ENCODE measurements at regions not wholly inside any gene's neighbourhood (a gene's known extent, or its start where the extent isn't known, plus 50 kb on each side); places are given as distances from the start of the nearest gene placed in this dataset.

GRCh38 chr4:53801373-53801772 lies 210.1 kb upstream of the LNX1 start:
- POLR2A ChIA-PET = no interaction called here
- intact Hi-C loops (cut with micrococcal nuclease; ENCODE audit: unreplicated experiment) (loop anchor here (10.0 kb wide), 1 partner anchor 63 kb away; no protein-coding TSS in a partner anchor), in situ Hi-C loops (cut with HindIII; ENCODE audit: low pct_unique_long_range_greater_than_20kb, low sequenced_read_pairs) (no loop called here)
- CTCF ChIA-PET = no interaction called here
- no peaks in the 10 kb centered on the region for H3K9me3 ChIP-seq (ENCODE audit: control insufficient read depth, insufficient read depth, low read depth, low read length)
- ATAC-seq = no peak
- BruUV-seq (replicated peaks) = no TSS peak
- H3K4me3 ChIP-seq (ENCODE audit: low read depth in 2 of 2, low read length in 2 of 2) = no peak overlapping the region
- no peak for TF ChIP-seq POLR2AphosphoS5 (IDR thresholded peaks at IDR 0.05; ENCODE audit: low read depth, low read length)
- TF ChIP-seq, protein P1, sequence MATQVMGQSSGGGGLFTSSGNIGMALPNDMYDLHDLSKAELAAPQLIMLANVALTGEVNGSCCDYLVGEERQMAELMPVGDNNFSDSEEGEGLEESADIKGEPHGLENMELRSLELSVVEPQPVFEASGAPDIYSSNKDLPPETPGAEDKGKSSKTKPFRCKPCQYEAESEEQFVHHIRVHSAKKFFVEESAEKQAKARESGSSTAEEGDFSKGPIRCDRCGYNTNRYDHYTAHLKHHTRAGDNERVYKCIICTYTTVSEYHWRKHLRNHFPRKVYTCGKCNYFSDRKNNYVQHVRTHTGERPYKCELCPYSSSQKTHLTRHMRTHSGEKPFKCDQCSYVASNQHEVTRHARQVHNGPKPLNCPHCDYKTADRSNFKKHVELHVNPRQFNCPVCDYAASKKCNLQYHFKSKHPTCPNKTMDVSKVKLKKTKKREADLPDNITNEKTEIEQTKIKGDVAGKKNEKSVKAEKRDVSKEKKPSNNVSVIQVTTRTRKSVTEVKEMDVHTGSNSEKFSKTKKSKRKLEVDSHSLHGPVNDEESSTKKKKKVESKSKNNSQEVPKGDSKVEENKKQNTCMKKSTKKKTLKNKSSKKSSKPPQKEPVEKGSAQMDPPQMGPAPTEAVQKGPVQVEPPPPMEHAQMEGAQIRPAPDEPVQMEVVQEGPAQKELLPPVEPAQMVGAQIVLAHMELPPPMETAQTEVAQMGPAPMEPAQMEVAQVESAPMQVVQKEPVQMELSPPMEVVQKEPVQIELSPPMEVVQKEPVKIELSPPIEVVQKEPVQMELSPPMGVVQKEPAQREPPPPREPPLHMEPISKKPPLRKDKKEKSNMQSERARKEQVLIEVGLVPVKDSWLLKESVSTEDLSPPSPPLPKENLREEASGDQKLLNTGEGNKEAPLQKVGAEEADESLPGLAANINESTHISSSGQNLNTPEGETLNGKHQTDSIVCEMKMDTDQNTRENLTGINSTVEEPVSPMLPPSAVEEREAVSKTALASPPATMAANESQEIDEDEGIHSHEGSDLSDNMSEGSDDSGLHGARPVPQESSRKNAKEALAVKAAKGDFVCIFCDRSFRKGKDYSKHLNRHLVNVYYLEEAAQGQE (IDR thresholded peaks at IDR 0.05; ENCODE audit: insufficient read depth in 1 of 2, low read depth in 2 of 2, low read length in 1 of 2) = no peak
- no peak for TF ChIP-seq TCF7L2 (IDR thresholded peaks at IDR 0.05; ENCODE audit: low read depth, low read length)
- no peak for TF ChIP-seq CTCF (IDR thresholded peaks at IDR 0.05)
- TF ChIP-seq SIN3A (IDR thresholded peaks at IDR 0.05; ENCODE audit: borderline replicate concordance, insufficient read depth, low read depth, low read length) = no peak
- no peaks in the 10 kb centered on the region for H3K36me3 ChIP-seq (ENCODE audit: control insufficient read depth, insufficient read depth, low read length)
- H3K27ac ChIP-seq (ENCODE audit: low read length) = no peak overlapping the region
- DNase-seq (ENCODE audit: low read depth, low spot score) = no peak
- H3K4me1 ChIP-seq (ENCODE audit: control insufficient read depth, insufficient read depth, low read length) = no peaks in the 10 kb centered on the region
- no peaks in the 10 kb centered on the region for H3K27me3 ChIP-seq (ENCODE audit: control insufficient read depth, insufficient read depth, low read length)

DNA sequence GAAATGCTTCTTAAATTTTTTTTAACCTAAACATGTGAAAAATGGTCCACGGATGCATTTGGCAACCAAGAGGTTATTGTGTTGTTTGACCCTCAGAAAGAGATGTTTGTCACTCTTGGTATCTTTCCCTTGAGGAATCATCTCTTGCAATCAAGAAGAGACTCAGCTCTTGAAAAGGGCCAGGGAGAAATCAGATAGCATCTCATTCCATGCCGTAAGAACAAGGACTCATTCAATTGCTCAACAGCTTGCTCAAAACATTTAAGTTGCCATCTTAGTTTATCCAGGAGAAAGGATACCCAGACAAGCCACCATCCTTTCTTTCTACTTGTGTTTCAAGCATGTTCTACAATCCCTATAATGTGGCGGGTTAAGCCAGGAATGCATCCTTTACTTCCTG lies 209.5 kb upstream of the LNX1 start:
- in situ Hi-C loops (cut with HindIII; ENCODE audit: low pct_unique_long_range_greater_than_20kb, low sequenced_read_pairs) = no loop called here
- no peak for TF ChIP-seq SIN3A (IDR thresholded peaks at IDR 0.05; ENCODE audit: borderline replicate concordance, insufficient read depth, low read depth, low read length)
- TF ChIP-seq CTCF (IDR thresholded peaks at IDR 0.05) = no peak
- TF ChIP-seq TCF7L2 (IDR thresholded peaks at IDR 0.05; ENCODE audit: low read depth, low read length) = no peak
- TF ChIP-seq, protein P1 (IDR thresholded peaks at IDR 0.05; ENCODE audit: insufficient read depth in 1 of 2, low read depth in 2 of 2, low read length in 1 of 2) = no peak
- no peak for TF ChIP-seq POLR2AphosphoS5 (IDR thresholded peaks at IDR 0.05; ENCODE audit: low read depth, low read length)
- no TSS peak for BruUV-seq (replicated peaks)
- Histone ChIP-seq H3K9me3 (ENCODE audit: control insufficient read depth, insufficient read depth, low read depth, low read length) (no peaks in the 10 kb centered on the region), H3K27me3 (ENCODE audit: control insufficient read depth, insufficient read depth, low read length) (no peaks in the 10 kb centered on the region), H3K27ac (ENCODE audit: low read length) (no peak overlapping the region), H3K4me3 (ENCODE audit: low read depth in 2 of 2, low read length in 2 of 2) (no peak overlapping the region), H3K36me3 (ENCODE audit: control insufficient read depth, insufficient read depth, low read length) (no peaks in the 10 kb centered on the region), H3K4me1 (ENCODE audit: control insufficient read depth, insufficient read depth, low read length) (no peaks in the 10 kb centered on the region)
- ChIA-PET POLR2A (no interaction called here), CTCF (no interaction called here)
- no peak for DNase-seq (ENCODE audit: low read depth, low spot score)
- intact Hi-C loops (cut with micrococcal nuclease; ENCODE audit: unreplicated experiment) = loop anchor here (10.0 kb wide), 1 partner anchor 64 kb away; no protein-coding TSS in a partner anchor
- ATAC-seq = no peak

Measured in Panc1 (cell line).